Mammary epithelial cell (primary cell): ENCODE measurements at regions not wholly inside any gene's neighbourhood (a gene's known extent, or its start where the extent isn't known, plus 50 kb on each side); places are given as distances from the start of the nearest gene placed in this dataset.

Source experiments
- CTCF ChIP-seq, 2 donors: IDR thresholded peaks in 1 of 2; conservative IDR thresholded peaks in 1 of 2; 2 replicates each; pipeline ENCODE4 v1.5.1; 2011 to 2012; ENCODE audit warnings: inconsistent platforms in 2 of 2, low read length in 2 of 2, mild to moderate bottlenecking in 2 of 2, control low read depth in 1 of 2, low read depth in 1 of 2; ENCODE audit not compliant: insufficient read depth in 1 of 2; ENCODE audit errors: extremely low read depth in 1 of 2
- EZH2 ChIP-seq: IDR thresholded peaks from 2 replicates; pipeline ENCODE4 v1.6.1; 2012; ENCODE audit warnings: low read length, inconsistent platforms, borderline replicate concordance

DNA sequence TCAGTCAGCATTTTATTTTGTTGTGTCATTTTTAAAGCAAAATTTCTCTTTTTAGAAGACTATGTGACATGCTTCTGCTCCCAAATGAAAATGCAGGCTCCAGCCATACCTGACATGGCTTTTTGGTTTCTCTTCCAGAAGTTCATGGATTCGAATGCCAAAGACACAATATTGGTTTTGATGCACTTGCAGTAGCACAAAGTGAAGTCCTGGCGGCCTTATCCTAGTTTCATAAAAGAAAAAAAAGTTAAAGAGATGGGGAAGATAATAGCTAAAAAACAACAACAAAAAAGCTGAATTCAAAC lies 62.7 kb downstream of the NR2F2 start:
- TF ChIP-seq CTCF (conservative IDR thresholded peaks at IDR 0.05 in 1 of 2, IDR thresholded peaks at IDR 0.05 in 1 of 2; ENCODE audit: extremely low read depth in 1 of 2, insufficient read depth in 1 of 2, low read depth in 1 of 2, low read length in 2 of 2) (no peak), EZH2 (no peak)
